Adrenal gland (tissue), 5 donors: ENCODE measurements at regions not wholly inside any gene's neighbourhood (a gene's known extent, or its start where the extent isn't known, plus 50 kb on each side); places are given as distances from the start of the nearest gene placed in this dataset.

ENCODE experiments used
- POLR2A ChIP-seq, 2 donors: fragments of 450-650 bp; IDR thresholded peaks; one replicate each; pipeline ENCODE4 v1.6.1; 2017; ENCODE audit warnings: antibody characterized with exemption in 2 of 2, mild to moderate bottlenecking in 2 of 2, moderate library complexity in 1 of 2
- TF ChIP-seq, protein P1 (sequence below), 6 experiments: fragments of 450-650 bp in 4 of 6; fragments of 200-600 bp in 2 of 6; sonication (generic) in 1 of 6; IDR thresholded peaks; 1 replicate in 5 of 6; 2 replicates in 1 of 6; pipeline versions ENCODE4 v1.5.1 to v1.8.0; 2016 to 2021; ENCODE audit warnings: antibody characterized with exemption in 6 of 6, mild to moderate bottlenecking in 2 of 6, moderate library complexity in 1 of 6
- donor health status: DM: no; HTN: no; CAD: no.

DNA sequence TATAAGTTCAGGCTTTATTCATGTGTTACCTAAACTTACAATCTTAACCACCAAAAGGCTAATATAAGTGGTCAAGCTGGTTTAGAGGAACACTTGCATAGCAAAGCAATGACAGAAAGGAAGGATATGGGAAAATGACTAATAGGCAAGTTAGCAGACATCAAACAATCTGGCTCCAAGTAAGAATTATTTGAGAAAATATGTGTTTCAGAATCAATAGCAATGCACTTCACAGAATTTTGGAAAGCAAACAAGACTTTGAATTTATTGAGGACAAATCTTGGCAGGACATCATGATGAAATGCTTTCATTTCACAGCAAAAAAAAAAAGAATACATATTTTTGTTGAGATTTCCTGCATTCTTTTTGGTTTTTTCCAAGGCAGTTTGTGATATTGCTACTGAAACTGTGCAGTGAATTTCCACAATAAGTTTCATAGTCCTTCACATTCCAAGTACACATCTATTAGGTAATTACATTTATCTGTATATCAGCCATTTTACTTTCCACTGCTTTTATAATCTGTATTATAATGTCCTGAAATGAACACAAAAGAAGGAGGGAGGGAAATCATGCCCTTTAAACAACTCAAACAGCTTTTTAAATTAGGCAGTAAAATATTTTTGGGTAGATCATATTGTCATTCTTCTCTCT is 417.9 kb downstream of the NR2F1-AS1 start:
- TF ChIP-seq, protein P1, sequence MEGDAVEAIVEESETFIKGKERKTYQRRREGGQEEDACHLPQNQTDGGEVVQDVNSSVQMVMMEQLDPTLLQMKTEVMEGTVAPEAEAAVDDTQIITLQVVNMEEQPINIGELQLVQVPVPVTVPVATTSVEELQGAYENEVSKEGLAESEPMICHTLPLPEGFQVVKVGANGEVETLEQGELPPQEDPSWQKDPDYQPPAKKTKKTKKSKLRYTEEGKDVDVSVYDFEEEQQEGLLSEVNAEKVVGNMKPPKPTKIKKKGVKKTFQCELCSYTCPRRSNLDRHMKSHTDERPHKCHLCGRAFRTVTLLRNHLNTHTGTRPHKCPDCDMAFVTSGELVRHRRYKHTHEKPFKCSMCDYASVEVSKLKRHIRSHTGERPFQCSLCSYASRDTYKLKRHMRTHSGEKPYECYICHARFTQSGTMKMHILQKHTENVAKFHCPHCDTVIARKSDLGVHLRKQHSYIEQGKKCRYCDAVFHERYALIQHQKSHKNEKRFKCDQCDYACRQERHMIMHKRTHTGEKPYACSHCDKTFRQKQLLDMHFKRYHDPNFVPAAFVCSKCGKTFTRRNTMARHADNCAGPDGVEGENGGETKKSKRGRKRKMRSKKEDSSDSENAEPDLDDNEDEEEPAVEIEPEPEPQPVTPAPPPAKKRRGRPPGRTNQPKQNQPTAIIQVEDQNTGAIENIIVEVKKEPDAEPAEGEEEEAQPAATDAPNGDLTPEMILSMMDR (IDR thresholded peaks at IDR 0.05) = no peak
- no peak for TF ChIP-seq POLR2A (IDR thresholded peaks at IDR 0.05)
